GM12874 (cell line): ENCODE measurements at regions not wholly inside any gene's neighbourhood (a gene's known extent, or its start where the extent isn't known, plus 50 kb on each side); places are given as distances from the start of the nearest gene placed in this dataset.

Experiments used
- CTCF ChIP-seq: IDR thresholded peaks from 2 replicates; pipeline ENCODE4 v1.5.1; 2011; ENCODE audit warnings: low read depth, mild to moderate bottlenecking, control low read depth, low read length, moderate library complexity; ENCODE audit not compliant: insufficient read depth

DNA sequence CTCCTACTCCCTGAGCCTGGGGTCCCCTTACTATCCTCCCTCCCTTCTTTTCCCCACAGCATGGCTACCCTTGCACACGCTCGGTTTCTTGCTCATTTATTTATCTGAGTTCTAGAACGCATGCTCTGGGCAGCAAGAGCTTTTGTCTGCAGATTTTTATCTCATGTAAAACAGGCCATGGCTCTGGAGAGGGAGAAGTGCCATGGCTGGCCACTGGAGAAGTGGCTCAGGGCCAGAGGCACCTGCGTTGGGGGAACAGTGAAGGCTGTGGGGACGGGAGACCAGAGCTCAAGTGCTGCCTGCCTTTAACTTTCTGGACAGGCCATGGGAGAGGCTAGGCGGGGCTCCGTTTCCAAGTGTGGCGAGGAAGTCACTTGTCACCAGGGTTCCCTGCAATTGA, 177.7 kb upstream of the SULF2 start:
- no peak for TF ChIP-seq CTCF

- no peak for TF ChIP-seq CTCF
These were observed 177.1 kb upstream of the SULF2 start for GRCh38 chr20:47962286-47962963.

DNA sequence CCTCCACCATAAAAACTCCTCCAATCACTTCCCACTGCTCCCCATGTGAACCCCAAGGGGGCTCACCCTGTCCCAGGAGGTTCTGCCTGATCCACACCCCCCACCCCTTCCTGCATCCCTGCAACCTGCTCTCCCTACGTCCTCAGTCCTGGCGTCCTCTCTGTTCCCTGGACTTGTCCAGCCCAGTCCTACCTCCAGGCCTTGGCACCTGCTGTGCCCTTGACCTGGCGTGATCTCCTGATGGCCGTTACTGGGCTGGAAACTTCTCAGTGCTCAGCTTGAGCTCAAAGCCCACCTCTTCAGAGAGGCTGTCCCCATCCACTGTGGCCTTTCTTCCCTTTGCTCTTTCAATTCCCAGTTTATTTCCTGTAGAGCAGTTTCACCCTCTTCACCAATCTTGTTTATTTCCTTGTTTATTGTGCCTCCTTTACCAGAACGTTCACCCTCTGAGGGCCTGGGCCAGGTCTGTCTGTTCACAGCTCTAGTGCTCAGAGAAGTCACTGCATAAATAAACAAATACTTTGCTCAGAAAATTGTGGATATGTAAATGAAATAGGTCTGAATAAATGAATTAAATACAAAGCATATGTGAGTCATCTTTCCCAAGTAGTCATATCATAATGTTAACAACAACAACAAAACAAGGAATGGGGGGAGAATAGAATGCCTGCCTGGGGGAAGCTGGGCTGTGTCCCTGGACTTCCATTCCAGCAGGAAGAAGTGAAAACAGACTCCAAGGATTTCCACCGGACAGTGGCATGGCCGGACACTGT, 175.7 kb upstream of the SULF2 start:
- TF ChIP-seq CTCF = no peak

DNA sequence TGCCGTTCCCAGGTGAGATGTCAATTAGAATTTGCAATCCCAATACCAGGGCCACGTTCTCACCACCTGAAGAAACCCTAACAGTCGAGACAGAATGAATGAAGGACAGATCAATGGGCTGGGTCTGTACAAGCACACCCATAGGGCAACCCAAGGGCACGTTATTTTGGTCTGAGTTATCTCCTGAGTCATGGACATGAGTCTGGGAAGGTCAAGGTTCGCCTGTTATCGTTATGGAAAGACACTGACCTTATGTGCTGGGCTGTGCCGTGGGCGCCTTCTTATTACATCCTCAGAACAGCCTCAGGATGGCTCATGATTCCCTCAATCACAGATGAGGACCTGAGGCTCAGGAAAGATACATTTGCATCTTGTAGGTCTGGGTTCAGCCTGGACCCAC, 175.0 kb upstream of the SULF2 start:
- TF ChIP-seq CTCF = no peak

DNA sequence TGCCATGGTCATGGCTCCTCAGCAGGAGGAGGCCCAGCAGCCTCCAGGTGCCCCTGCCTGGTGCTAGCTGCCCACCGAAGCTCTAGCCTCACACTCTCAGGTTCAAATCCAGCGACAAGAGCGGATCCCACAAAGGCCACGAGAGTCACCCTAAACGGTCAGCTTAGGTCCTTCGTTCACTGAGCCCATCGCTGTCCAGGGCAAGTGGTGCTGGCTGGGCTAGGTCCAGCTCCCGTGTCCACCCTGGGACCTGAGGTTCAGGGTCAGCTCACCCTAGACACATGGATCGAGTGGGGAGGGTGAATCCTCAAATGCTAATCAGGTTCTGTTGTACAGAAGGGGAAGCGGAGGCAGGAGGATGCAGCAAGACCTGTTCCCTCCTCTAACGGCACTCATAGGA, 171.9 kb upstream of the SULF2 start:
- no peak for TF ChIP-seq CTCF

DNA sequence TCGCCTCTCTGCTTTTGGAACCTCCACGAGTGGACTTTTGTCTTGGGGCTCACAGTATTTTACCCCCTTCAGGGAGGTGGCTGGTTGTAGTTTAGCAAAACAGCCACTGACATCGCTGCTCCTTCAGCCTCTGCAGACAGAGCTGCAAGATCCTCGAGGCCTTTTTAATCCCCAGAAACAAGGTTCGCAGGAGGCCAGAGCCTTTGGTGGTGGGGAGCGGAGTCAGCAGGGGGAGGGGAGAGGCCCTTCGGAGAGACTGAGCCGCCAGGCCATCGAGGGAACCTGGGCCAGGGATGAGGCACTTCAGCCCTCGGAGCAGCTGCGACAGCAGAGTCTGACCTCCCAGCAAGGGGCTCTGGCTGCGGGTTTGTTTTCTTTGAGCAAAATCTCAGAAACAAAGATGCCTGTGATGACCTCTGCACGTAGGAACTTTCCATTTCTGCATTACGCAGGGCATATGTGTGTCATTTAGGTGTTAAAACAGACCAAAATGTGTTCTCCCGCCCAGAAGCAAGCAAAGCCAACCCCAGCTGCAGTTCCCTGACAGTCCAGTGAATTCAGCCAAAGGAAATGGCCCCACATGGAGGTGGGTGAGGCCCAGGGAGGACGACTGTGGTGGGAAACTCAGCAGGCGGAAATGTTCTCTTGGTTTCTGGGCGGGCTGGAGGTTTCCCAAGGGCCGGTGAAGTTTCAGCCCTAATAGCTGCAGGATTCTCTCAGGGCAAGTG, 171.2 kb upstream of the SULF2 start:
- TF ChIP-seq CTCF = no peak

GRCh38 chr20:47953471-47953870, 168.2 kb upstream of the SULF2 start:
- TF ChIP-seq CTCF = no peak
